ENCODE measurements at regions not wholly inside any gene's neighbourhood (a gene's known extent, or its start where the extent isn't known, plus 50 kb on each side); places are given as distances from the start of the nearest gene placed in this dataset.
A peak's percentile ranks its signal among the peaks of the same experiment; 100 is the strongest.

GRCh38 chr7:16978358-16979244 is 96.8 kb upstream of the AGR3 start:
- peak; percentile 79 for DNase-seq (ENCODE audit: low spot score)

- no peak for DNase-seq (ENCODE audit: low spot score)
These were observed 98.8 kb upstream of the AGR3 start for GRCh38 chr7:16980539-16980938.

GRCh38 chr7:16982640-16983350 is 101.0 kb upstream of the AGR3 start:
- peak; percentile 52 for DNase-seq (ENCODE audit: low spot score)

- DNase-seq (ENCODE audit: low spot score) = no peak
These were observed 102.6 kb upstream of the AGR3 start for GRCh38 chr7:16984375-16984774.

GRCh38 chr7:16985621-16986020 is 103.8 kb upstream of the AGR3 start:
- DNase-seq (ENCODE audit: low spot score) = no peak

- DNase-seq (ENCODE audit: low spot score) = no peak
These were observed 105.0 kb upstream of the AGR3 start for GRCh38 chr7:16986755-16987154.

GRCh38 chr7:16989811-16990413 is 108.1 kb upstream of the AGR3 start:
- peak; percentile 70 for DNase-seq (ENCODE audit: low spot score)

- no peak for DNase-seq (ENCODE audit: low spot score)
These were observed 109.8 kb upstream of the AGR3 start for GRCh38 chr7:16991551-16991950.

- no peak for DNase-seq (ENCODE audit: low spot score)
These were observed 111.8 kb upstream of the AGR3 start for GRCh38 chr7:16993543-16993942.

GRCh38 chr7:16998481-16999051 is 116.8 kb upstream of the AGR3 start:
- DNase-seq (ENCODE audit: low spot score) = no peak

GRCh38 chr7:16999541-17000267 is 117.9 kb upstream of the AGR3 start:
- no peak for DNase-seq (ENCODE audit: low spot score)

GRCh38 chr7:17005271-17005670 is 123.5 kb upstream of the AGR3 start:
- DNase-seq (ENCODE audit: low spot score) = no peak

- DNase-seq (ENCODE audit: low spot score) = peak; percentile 52
These were observed 126.1 kb upstream of the AGR3 start for GRCh38 chr7:17007841-17008240.

- DNase-seq (ENCODE audit: low spot score) = peak; percentile 33
These were observed 127.4 kb upstream of the AGR3 start for GRCh38 chr7:17009007-17009719.

GRCh38 chr7:17009933-17010332 is 128.2 kb upstream of the AGR3 start:
- no peak for DNase-seq (ENCODE audit: low spot score)

- DNase-seq (ENCODE audit: low spot score) = no peak
These were observed 129.0 kb upstream of the AGR3 start for GRCh38 chr7:17010637-17011300.

- no peak for DNase-seq (ENCODE audit: low spot score)
These were observed 131.4 kb upstream of the AGR3 start for GRCh38 chr7:17013204-17013603.

GRCh38 chr7:17014686-17015085 is 132.9 kb upstream of the AGR3 start:
- no peak for DNase-seq (ENCODE audit: low spot score)

GRCh38 chr7:17015598-17016031 is 133.8 kb upstream of the AGR3 start:
- peak; percentile 71 for DNase-seq (ENCODE audit: low spot score)

GRCh38 chr7:17016402-17017010 is 134.7 kb upstream of the AGR3 start:
- DNase-seq (ENCODE audit: low spot score) = no peak
